Sigmoid colon (tissue), 6 donors: ENCODE measurements at regions not wholly inside any gene's neighbourhood (a gene's known extent, or its start where the extent isn't known, plus 50 kb on each side); places are given as distances from the start of the nearest gene placed in this dataset.

Experiments
- DNase-seq: peaks from one replicate; pipeline ENCODE4 v3.0.0-alpha.2; 2019
- H3K27ac ChIP-seq, 4 donors: fragments of 200-600 bp; sonication (generic); one replicate each; pipeline ENCODE4 v1.5.1; 2016 to 2019; ENCODE audit warnings: mild to moderate bottlenecking in 1 of 4
- H3K27me3 ChIP-seq, 3 donors: fragments of 200-600 bp; sonication (generic); one replicate each; pipeline ENCODE4 v1.5.1; 2019; ENCODE audit warnings: mild to moderate bottlenecking in 1 of 3
- H3K36me3 ChIP-seq, 4 donors: fragments of 200-600 bp; sonication (generic); one replicate each; pipeline ENCODE4 v1.5.1; 2016 to 2019
- H3K4me1 ChIP-seq, 4 donors: fragments of 200-600 bp; sonication (generic); one replicate each; pipeline ENCODE4 v1.5.1; 2017 to 2019
- H3K4me3 ChIP-seq, 4 donors: fragments of 200-600 bp; sonication (generic); one replicate each; pipeline ENCODE4 v1.5.1; 2017 to 2019; ENCODE audit warnings: mild to moderate bottlenecking in 2 of 4, moderate library complexity in 1 of 4
- H3K9me3 ChIP-seq, 4 donors: fragments of 200-600 bp in 3 of 4; sonication (generic) in 3 of 4; one replicate each; pipeline versions ENCODE4 v1.5.1 to v1.6.1; 2013 to 2019
- CTCF ChIP-seq, 4 experiments: fragments of 450-650 bp in 3 of 4; fragments of 200-600 bp in 1 of 4; IDR thresholded peaks; one replicate each; pipeline ENCODE4 v1.5.1; 2016 to 2019; ENCODE audit warnings: antibody characterized with exemption in 4 of 4, mild to moderate bottlenecking in 3 of 4, moderate library complexity in 2 of 4
- EP300 ChIP-seq, 4 donors: sonication (generic); formaldehyde crosslinking; IDR thresholded peaks; one replicate each; pipeline ENCODE4 v1.6.1; 2017; ENCODE audit warnings: antibody characterized with exemption in 4 of 4
- POLR2A ChIP-seq, 2 donors: fragments of 450-650 bp; IDR thresholded peaks; one replicate each; pipeline ENCODE4 v1.6.1; 2016; ENCODE audit warnings: antibody characterized with exemption in 2 of 2, mild to moderate bottlenecking in 2 of 2, moderate library complexity in 2 of 2
- POLR2AphosphoS5 ChIP-seq, 4 donors: sonication (generic); formaldehyde crosslinking; IDR thresholded peaks; one replicate each; pipeline ENCODE4 v1.6.1; 2017; ENCODE audit warnings: antibody characterized with exemption in 4 of 4
- WGBS, 2 donors: extraction: QIAGEN DNeasy Blood & Tissue Kit; methylation state at CpG; one replicate each; pipeline ENCODE4 v1.1.7; 2013; 5-methylcytosine and 5-hydroxymethylcytosine counted together
- intact Hi-C: fragments of 100-400 bp; cut with DNase I; formaldehyde crosslinking; loops from one replicate; pipeline ENCODE4 v1.15.1; 2023
- donor health status: healthy with polysubstance abuse.
- donor health status: healthy.

- WGBS, 2 donors: 85 to 86% methylated on average over 1 of the region's 1 CpG
- intact Hi-C loops: loop anchor here (5.0 kb wide), 1 partner anchor 55 kb away; the partner anchor contains the start of gene C4orf54
- no peak overlapping the region for H3K27ac ChIP-seq
Observed at GRCh38 chr4:99712099-99712498, 54.5 kb upstream of the C4orf54 start.

GRCh38 chr4:99711657-99712056, 54.0 kb upstream of the C4orf54 start:
- WGBS, 2 donors: 47 to 79% methylated on average over 2 of the region's 2 CpGs
- intact Hi-C loops: loop anchor here (5.0 kb wide), 1 partner anchor 54 kb away; the partner anchor contains the start of gene C4orf54

More at GRCh38 chr4:99712099-99712498, 54.5 kb upstream of the C4orf54 start:
- Histone ChIP-seq H3K9me3 (no peaks in the 10 kb centered on the region), H3K27me3 (no peaks in the 10 kb centered on the region), H3K4me3 (no peak overlapping the region), H3K4me1 (peaks cover 0 to 16% (median 14%) of the 10 kb centered on the region in 4 donors), H3K36me3 (no peaks in the 10 kb centered on the region)
- TF ChIP-seq POLR2AphosphoS5 (IDR thresholded peaks at IDR 0.05): no peak
- TF ChIP-seq POLR2A (IDR thresholded peaks at IDR 0.05): no peak
- TF ChIP-seq CTCF (IDR thresholded peaks at IDR 0.05): no peak
- TF ChIP-seq EP300 (IDR thresholded peaks at IDR 0.05): no peak
- DNase-seq: no peak

DNA sequence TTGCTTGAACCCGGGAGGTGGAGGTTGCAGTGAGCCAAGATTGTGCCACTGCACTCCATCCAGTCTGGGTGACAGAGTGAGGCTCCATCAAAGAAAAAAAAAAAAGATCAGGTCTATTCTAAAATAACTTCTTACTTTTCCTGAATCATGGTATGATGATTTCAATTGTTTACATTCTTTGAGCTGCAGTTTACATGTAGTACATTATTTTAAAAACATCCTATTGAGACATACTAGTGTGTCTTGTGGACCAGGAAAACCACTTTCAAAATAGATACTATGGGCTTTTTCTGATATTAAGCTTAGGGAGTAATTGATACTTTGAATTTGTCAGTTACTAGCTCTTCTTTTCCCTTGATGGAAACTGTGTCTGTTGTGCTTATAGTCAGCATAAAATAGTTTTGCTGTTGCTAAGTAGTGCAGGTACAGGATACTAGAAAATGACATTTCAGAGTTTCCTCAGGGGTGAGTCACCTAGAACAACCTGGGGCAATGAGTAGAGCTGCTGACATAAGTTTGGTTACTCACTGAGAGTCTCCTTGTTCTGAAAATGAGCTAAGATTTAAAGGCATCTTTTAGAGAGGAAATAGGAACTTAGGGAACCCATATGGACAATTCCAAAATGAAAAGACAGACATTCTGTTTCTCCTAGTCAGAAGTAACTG, 53.2 kb upstream of the C4orf54 start:
- no peak overlapping the region for H3K4me3 ChIP-seq
- H3K36me3 ChIP-seq: no peaks in the 10 kb centered on the region
- H3K27ac ChIP-seq: peak overlapping the region in 2 of 4 donors; percentile 17 to 27
- 91 to 94% methylated on average over 1 of the region's 1 CpG for WGBS, 2 donors
- H3K4me1 ChIP-seq: peaks cover 0 to 16% (median 14%) of the 10 kb centered on the region in 4 donors
- intact Hi-C loops: loop anchor here (5.0 kb wide), 1 partner anchor 54 kb away; the partner anchor contains the start of gene C4orf54
- TF ChIP-seq POLR2AphosphoS5 (IDR thresholded peaks at IDR 0.05) (no peak), POLR2A (IDR thresholded peaks at IDR 0.05) (no peak), EP300 (IDR thresholded peaks at IDR 0.05) (no peak), CTCF (IDR thresholded peaks at IDR 0.05) (no peak)
- H3K27me3 ChIP-seq: no peaks in the 10 kb centered on the region
- no peak for DNase-seq
- no peaks in the 10 kb centered on the region for H3K9me3 ChIP-seq

More at GRCh38 chr4:99711657-99712056, 54.0 kb upstream of the C4orf54 start:
- TF ChIP-seq EP300 (IDR thresholded peaks at IDR 0.05): no peak
- Histone ChIP-seq H3K9me3 (no peaks in the 10 kb centered on the region), H3K27me3 (no peaks in the 10 kb centered on the region), H3K4me3 (no peak overlapping the region), H3K27ac (peak overlapping the region in 1 of 4 donors; percentile 27), H3K36me3 (no peaks in the 10 kb centered on the region), H3K4me1 (peaks cover 0 to 16% (median 14%) of the 10 kb centered on the region in 4 donors)
- DNase-seq: no peak

GRCh38 chr4:99710020-99710419, 52.4 kb upstream of the C4orf54 start:
- no peak for DNase-seq
- TF ChIP-seq POLR2AphosphoS5 (IDR thresholded peaks at IDR 0.05) (no peak), EP300 (IDR thresholded peaks at IDR 0.05) (no peak), CTCF (IDR thresholded peaks at IDR 0.05) (no peak), POLR2A (IDR thresholded peaks at IDR 0.05) (no peak)
- Histone ChIP-seq H3K27me3 (no peaks in the 10 kb centered on the region), H3K4me3 (no peak overlapping the region), H3K36me3 (no peaks in the 10 kb centered on the region), H3K4me1 (peaks cover 0 to 14% (median 10%) of the 10 kb centered on the region in 4 donors), H3K9me3 (no peaks in the 10 kb centered on the region), H3K27ac (no peak overlapping the region)
- intact Hi-C loops: loop anchor here (5.0 kb wide), 1 partner anchor 53 kb away; the partner anchor contains the start of gene C4orf54

- DNase-seq: no peak
- TF ChIP-seq CTCF (IDR thresholded peaks at IDR 0.05): no peak
- TF ChIP-seq POLR2A (IDR thresholded peaks at IDR 0.05): no peak
- TF ChIP-seq POLR2AphosphoS5 (IDR thresholded peaks at IDR 0.05): no peak
- no peak for TF ChIP-seq EP300 (IDR thresholded peaks at IDR 0.05)
- H3K4me3 ChIP-seq: no peak overlapping the region
- H3K27me3 ChIP-seq: no peaks in the 10 kb centered on the region
- no peaks in the 10 kb centered on the region for H3K9me3 ChIP-seq
- H3K4me1 ChIP-seq: peaks cover 0 to 12% (median 5%) of the 10 kb centered on the region in 4 donors
- no peak overlapping the region for H3K27ac ChIP-seq
- intact Hi-C loops: no loop called here
- H3K36me3 ChIP-seq: no peaks in the 10 kb centered on the region
Observed at GRCh38 chr4:99708551-99708950, 50.9 kb upstream of the C4orf54 start.
